ENCODE measurements at regions not wholly inside any gene's neighbourhood (a gene's known extent, or its start where the extent isn't known, plus 50 kb on each side); places are given as distances from the start of the nearest gene placed in this dataset.
"Not testable (repeated sequence)": the region's sequence is repeated elsewhere in the genome, so short reads cannot be mapped to it uniquely, and the experiment has no call there.

- DNase-seq (ENCODE audit: low read depth in 2 of 2) = not testable (repeated sequence)
Measured at GRCh38 chr7:125264174-125264856, 334.7 kb upstream of the POT1 start.

GRCh38 chr7:125258876-125259417 is 329.3 kb upstream of the POT1 start:
- DNase-seq (ENCODE audit: low read depth in 2 of 2) = not testable (repeated sequence)

- DNase-seq (ENCODE audit: low read depth in 2 of 2) = no peak
Measured at GRCh38 chr7:125257617-125258016, 328.0 kb upstream of the POT1 start.

- DNase-seq (ENCODE audit: low read depth in 2 of 2) = no peak
Measured at GRCh38 chr7:125256446-125256845, 326.8 kb upstream of the POT1 start.

- no peak for DNase-seq (ENCODE audit: low read depth in 2 of 2)
Measured at GRCh38 chr7:125255810-125256209, 326.2 kb upstream of the POT1 start.

- no peak for DNase-seq (ENCODE audit: low read depth in 2 of 2)
Measured at GRCh38 chr7:125254566-125254965, 324.9 kb upstream of the POT1 start.

GRCh38 chr7:125253452-125254190 is 324.0 kb upstream of the POT1 start:
- DNase-seq (ENCODE audit: low read depth in 2 of 2) = no peak

- no peak for DNase-seq (ENCODE audit: low read depth in 2 of 2)
Measured at GRCh38 chr7:125247514-125248098, 318.0 kb upstream of the POT1 start.

- no peak for DNase-seq (ENCODE audit: low read depth in 2 of 2)
Measured at GRCh38 chr7:125246706-125247105, 317.1 kb upstream of the POT1 start.

- no peak for DNase-seq (ENCODE audit: low read depth in 2 of 2)
Measured at GRCh38 chr7:125241548-125241947, 311.9 kb upstream of the POT1 start.

- DNase-seq (ENCODE audit: low read depth in 2 of 2) = no peak
Measured at GRCh38 chr7:125222596-125222995, 293.0 kb upstream of the POT1 start.

GRCh38 chr7:125218076-125218475 is 288.5 kb upstream of the POT1 start:
- no peak for DNase-seq (ENCODE audit: low read depth in 2 of 2)

- DNase-seq (ENCODE audit: low read depth in 2 of 2) = no peak
Measured at GRCh38 chr7:125201002-125201401, 271.4 kb upstream of the POT1 start.

- DNase-seq (ENCODE audit: low read depth in 2 of 2) = no peak
Measured at GRCh38 chr7:125197731-125198393, 268.2 kb upstream of the POT1 start.

GRCh38 chr7:125195156-125195555 is 265.5 kb upstream of the POT1 start:
- no peak for DNase-seq (ENCODE audit: low read depth in 2 of 2)

- DNase-seq (ENCODE audit: low read depth in 2 of 2) = no peak
Measured at GRCh38 chr7:125193263-125193662, 263.6 kb upstream of the POT1 start.

GRCh38 chr7:125184801-125185200 is 255.2 kb upstream of the POT1 start:
- DNase-seq (ENCODE audit: low read depth in 2 of 2) = no peak

- DNase-seq (ENCODE audit: low read depth in 2 of 2) = not testable (repeated sequence)
Measured at GRCh38 chr7:125181569-125182267, 252.1 kb upstream of the POT1 start.

GRCh38 chr7:125173571-125173970 is 243.9 kb upstream of the POT1 start:
- DNase-seq (ENCODE audit: low read depth in 2 of 2) = no peak

- DNase-seq (ENCODE audit: low read depth in 2 of 2) = no peak
Measured at GRCh38 chr7:125169088-125169487, 239.5 kb upstream of the POT1 start.

GRCh38 chr7:125154930-125155329 is 225.3 kb upstream of the POT1 start:
- DNase-seq (ENCODE audit: low read depth in 2 of 2) = no peak

Measured in dermis microvascular lymphatic vessel endothelial cell (primary cell).